HepG2 (cell line): ENCODE measurements at regions not wholly inside any gene's neighbourhood (a gene's known extent, or its start where the extent isn't known, plus 50 kb on each side); places are given as distances from the start of the nearest gene placed in this dataset.

Experiments used
- CTCF ChIP-seq: sonication (generic); formaldehyde crosslinking; IDR thresholded peaks from 2 replicates; pipeline ENCODE4 v1.5.0; 2020; ENCODE audit warnings: mild to moderate bottlenecking, missing genetic modification reagents, moderate library complexity
- MED8 ChIP-seq: sonication (generic); formaldehyde crosslinking; IDR thresholded peaks from 2 replicates; pipeline ENCODE4 v1.8.1; 2023; ENCODE audit warnings: mild to moderate bottlenecking, missing genetic modification reagents; ENCODE audit not compliant: insufficient replicate concordance
- ZNF512B ChIP-seq: sonication (generic); formaldehyde crosslinking; IDR thresholded peaks from 2 replicates; pipeline ENCODE4 v1.5.1; 2020; ENCODE audit warnings: missing genetic modification reagents, mild to moderate bottlenecking, borderline replicate concordance
- ZNF670 ChIP-seq: sonication (generic); formaldehyde crosslinking; IDR thresholded peaks from 2 replicates; pipeline ENCODE4 v1.8.0; 2022; ENCODE audit warnings: mild to moderate bottlenecking, missing genetic modification reagents, borderline replicate concordance

- TF ChIP-seq CTCF (no peak), ZNF512B (CRISPR knock-in tag) (no peak), ZNF670 (CRISPR knock-in tag) (no peak), MED8 (no peak)
Observed at GRCh38 chr4:131084997-131085396, 1989.0 kb downstream of the C4orf33 start.
